ENCODE measurements at regions not wholly inside any gene's neighbourhood (a gene's known extent, or its start where the extent isn't known, plus 50 kb on each side); places are given as distances from the start of the nearest gene placed in this dataset.

GRCh38 chr19:27675771-27676170 is 1537.2 kb downstream of the UQCRFS1 start:
- Histone ChIP-seq H3K9me3 (no peaks in the 10 kb centered on the region), H3K4me3 (no peak overlapping the region), H3K27ac (no peak overlapping the region), H3K4me1 (no peaks in the 10 kb centered on the region), H3K27me3 (no peaks in the 10 kb centered on the region), H3K36me3 (no peaks in the 10 kb centered on the region)
- intact Hi-C loops (cut with DNase I): no loop called here
- TF ChIP-seq, protein P1, sequence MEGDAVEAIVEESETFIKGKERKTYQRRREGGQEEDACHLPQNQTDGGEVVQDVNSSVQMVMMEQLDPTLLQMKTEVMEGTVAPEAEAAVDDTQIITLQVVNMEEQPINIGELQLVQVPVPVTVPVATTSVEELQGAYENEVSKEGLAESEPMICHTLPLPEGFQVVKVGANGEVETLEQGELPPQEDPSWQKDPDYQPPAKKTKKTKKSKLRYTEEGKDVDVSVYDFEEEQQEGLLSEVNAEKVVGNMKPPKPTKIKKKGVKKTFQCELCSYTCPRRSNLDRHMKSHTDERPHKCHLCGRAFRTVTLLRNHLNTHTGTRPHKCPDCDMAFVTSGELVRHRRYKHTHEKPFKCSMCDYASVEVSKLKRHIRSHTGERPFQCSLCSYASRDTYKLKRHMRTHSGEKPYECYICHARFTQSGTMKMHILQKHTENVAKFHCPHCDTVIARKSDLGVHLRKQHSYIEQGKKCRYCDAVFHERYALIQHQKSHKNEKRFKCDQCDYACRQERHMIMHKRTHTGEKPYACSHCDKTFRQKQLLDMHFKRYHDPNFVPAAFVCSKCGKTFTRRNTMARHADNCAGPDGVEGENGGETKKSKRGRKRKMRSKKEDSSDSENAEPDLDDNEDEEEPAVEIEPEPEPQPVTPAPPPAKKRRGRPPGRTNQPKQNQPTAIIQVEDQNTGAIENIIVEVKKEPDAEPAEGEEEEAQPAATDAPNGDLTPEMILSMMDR (IDR thresholded peaks at IDR 0.05): no peak
- TF ChIP-seq POLR2A (IDR thresholded peaks at IDR 0.05): no peak
- 25% methylated on average over 3 of the region's 3 CpGs for WGBS (ENCODE audit: insufficient coverage, low coverage, low lambda C conversion rate, missing lambda C conversion rate)
- DNase-seq (no peak), ATAC-seq (no peak)

GRCh38 chr19:27674701-27675100 is 1538.2 kb downstream of the UQCRFS1 start:
- WGBS (ENCODE audit: insufficient coverage, low coverage, low lambda C conversion rate, missing lambda C conversion rate): no CpG with 5 or more reads among the region's 10 CpGs
- Histone ChIP-seq H3K4me1 (no peaks in the 10 kb centered on the region), H3K27me3 (no peaks in the 10 kb centered on the region), H3K27ac (no peak overlapping the region), H3K36me3 (no peaks in the 10 kb centered on the region), H3K9me3 (no peaks in the 10 kb centered on the region), H3K4me3 (no peak overlapping the region)
- DNase-seq: no peak
- intact Hi-C loops (cut with DNase I): no loop called here
- ATAC-seq: no peak
- TF ChIP-seq, protein P1 (IDR thresholded peaks at IDR 0.05): no peak
- no peak for TF ChIP-seq POLR2A (IDR thresholded peaks at IDR 0.05)

DNA sequence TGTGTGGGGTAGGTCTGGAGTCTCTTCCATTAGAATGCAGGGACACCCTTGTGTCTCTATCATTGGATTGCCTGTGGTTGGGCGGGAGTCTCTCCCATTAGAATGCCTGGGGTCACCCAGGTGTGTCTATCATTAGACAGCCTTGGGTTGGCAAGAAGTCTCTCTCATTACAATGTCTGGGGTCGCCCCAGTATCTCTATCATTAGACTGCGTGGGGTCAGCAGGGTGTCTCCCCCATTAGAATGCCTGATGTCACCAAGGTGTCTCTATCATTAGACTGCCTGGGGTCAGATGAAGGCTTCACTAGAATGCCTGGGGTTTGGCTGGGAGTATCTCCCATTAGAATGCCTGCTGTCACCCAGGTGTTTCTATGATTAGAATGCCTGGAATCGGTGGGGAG is 1539.0 kb downstream of the UQCRFS1 start:
- Histone ChIP-seq H3K4me3 (no peak overlapping the region), H3K4me1 (no peaks in the 10 kb centered on the region), H3K27me3 (no peaks in the 10 kb centered on the region), H3K9me3 (no peaks in the 10 kb centered on the region), H3K27ac (no peak overlapping the region), H3K36me3 (no peaks in the 10 kb centered on the region)
- ATAC-seq (no peak), DNase-seq (no peak)
- TF ChIP-seq, protein P1 (IDR thresholded peaks at IDR 0.05): no peak
- no peak for TF ChIP-seq POLR2A (IDR thresholded peaks at IDR 0.05)
- whole genome bisulfite sequencing (ENCODE audit: insufficient coverage, low coverage, low lambda C conversion rate, missing lambda C conversion rate): 71% methylated on average over 2 of the region's 4 CpGs
- intact Hi-C loops (cut with DNase I): no loop called here

- intact Hi-C loops (cut with DNase I): no loop called here
- Histone ChIP-seq H3K9me3 (no peaks in the 10 kb centered on the region), H3K4me1 (no peaks in the 10 kb centered on the region), H3K27me3 (no peaks in the 10 kb centered on the region), H3K27ac (no peak overlapping the region), H3K36me3 (no peaks in the 10 kb centered on the region), H3K4me3 (no peak overlapping the region)
- TF ChIP-seq, protein P1 (IDR thresholded peaks at IDR 0.05): no peak
- no peak for TF ChIP-seq POLR2A (IDR thresholded peaks at IDR 0.05)
- ATAC-seq (no peak), DNase-seq (no peak)
- WGBS (ENCODE audit: insufficient coverage, low coverage, low lambda C conversion rate, missing lambda C conversion rate): 61% methylated on average over 5 of the region's 10 CpGs
These were observed 1540.5 kb downstream of the UQCRFS1 start for GRCh38 chr19:27672309-27673047.
